ENCODE measurements at regions not wholly inside any gene's neighbourhood (a gene's known extent, or its start where the extent isn't known, plus 50 kb on each side); places are given as distances from the start of the nearest gene placed in this dataset.

DNA sequence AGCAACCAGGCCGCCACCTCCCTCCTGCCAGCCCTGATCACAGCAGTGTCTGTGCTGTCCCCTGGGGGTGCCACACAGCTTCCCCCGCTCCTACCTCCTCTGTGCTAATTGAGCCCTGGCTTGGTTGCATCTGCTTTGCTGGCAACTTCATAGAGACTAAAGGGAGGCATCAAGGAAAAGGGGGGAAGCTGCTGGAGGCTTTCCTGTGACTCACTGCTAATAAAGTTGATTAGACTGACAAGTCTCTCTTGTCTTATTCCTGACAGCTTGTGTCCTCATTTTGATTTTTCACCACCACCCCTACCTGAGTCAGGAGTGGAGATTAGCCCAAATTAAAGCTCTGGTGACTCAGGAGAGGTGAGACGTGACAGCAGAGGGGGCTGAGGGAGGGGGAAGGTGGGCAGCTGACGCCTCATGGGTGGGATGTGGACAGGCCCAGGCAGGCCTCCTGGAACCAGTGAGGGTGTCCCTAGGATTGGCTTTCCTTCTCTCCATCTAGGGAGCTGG, 310.0 kb downstream of the CBLN1 start:
- ATAC-seq (no peak), DNase-seq (no peak)
- intact Hi-C loops (cut with DNase I; ENCODE audit: low total_unique reads) (no loop called here), in situ Hi-C loops (cut with MboI; ENCODE audit: low sequenced_read_pairs in 4 of 4) (no loop called here)
- Histone ChIP-seq H3K27me3 (no peaks in the 10 kb centered on the region), H3K4me3 (no peak overlapping the region), H3K4me1 (no peaks in the 10 kb centered on the region), H3K36me3 (no peaks in the 10 kb centered on the region), H3K27ac (no peak overlapping the region), H3K9me3 (no peaks in the 10 kb centered on the region)
- TF ChIP-seq CTCF (IDR thresholded peaks at IDR 0.05 in 4 of 5, conservative IDR thresholded peaks at IDR 0.05 in 1 of 5) (no peak), POLR2A (IDR thresholded peaks at IDR 0.05) (no peak)

DNA sequence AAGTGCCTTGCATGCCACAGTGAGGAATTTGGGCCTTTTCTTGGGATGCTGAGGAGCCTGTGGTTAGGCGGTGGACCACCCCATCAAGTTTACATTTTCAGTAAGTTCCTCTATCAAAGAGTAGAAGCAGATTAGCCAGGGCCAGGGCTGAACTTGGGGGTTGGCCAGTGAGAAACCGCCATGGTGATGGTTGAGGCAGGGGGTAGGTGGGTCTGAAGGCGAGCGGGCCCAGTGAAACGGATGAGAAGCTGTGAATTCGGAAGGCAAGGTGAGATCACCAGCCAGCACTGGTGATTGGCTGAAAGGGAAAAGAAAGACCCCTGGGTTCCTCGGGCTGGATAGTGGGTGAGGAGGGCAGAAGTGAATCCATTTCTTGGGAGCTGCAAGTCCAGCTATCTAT, 311.4 kb downstream of the CBLN1 start:
- ATAC-seq = no peak
- TF ChIP-seq POLR2A (IDR thresholded peaks at IDR 0.05) (no peak), CTCF (IDR thresholded peaks at IDR 0.05 in 4 of 5, conservative IDR thresholded peaks at IDR 0.05 in 1 of 5) (no peak)

GRCh38 chr16:48969611-48970010, 312.0 kb downstream of the CBLN1 start:
- in situ Hi-C loops (cut with MboI; ENCODE audit: low sequenced_read_pairs in 4 of 4) = no loop called here
- intact Hi-C loops (cut with DNase I; ENCODE audit: low total_unique reads) = no loop called here

More for the DNA sequence above, 311.4 kb downstream of the CBLN1 start:
- DNase-seq = no peak
- in situ Hi-C loops (cut with MboI; ENCODE audit: low sequenced_read_pairs in 4 of 4) (no loop called here), intact Hi-C loops (cut with DNase I; ENCODE audit: low total_unique reads) (no loop called here)
- no peak overlapping the region for H3K4me3 ChIP-seq
- H3K27ac ChIP-seq = no peak overlapping the region
- H3K9me3 ChIP-seq = no peaks in the 10 kb centered on the region
- H3K27me3 ChIP-seq = no peaks in the 10 kb centered on the region
- H3K36me3 ChIP-seq = no peaks in the 10 kb centered on the region
- no peaks in the 10 kb centered on the region for H3K4me1 ChIP-seq

GRCh38 chr16:48965386-48965785, 316.3 kb downstream of the CBLN1 start:
- no peaks in the 10 kb centered on the region for H3K9me3 ChIP-seq
- in situ Hi-C loops (cut with MboI; ENCODE audit: low sequenced_read_pairs in 4 of 4) (no loop called here), intact Hi-C loops (cut with DNase I; ENCODE audit: low total_unique reads) (no loop called here)
- no peak for TF ChIP-seq CTCF (IDR thresholded peaks at IDR 0.05 in 4 of 5, conservative IDR thresholded peaks at IDR 0.05 in 1 of 5)
- no peak for TF ChIP-seq POLR2A (IDR thresholded peaks at IDR 0.05)
- no peaks in the 10 kb centered on the region for H3K4me1 ChIP-seq
- no peak for DNase-seq
- H3K4me3 ChIP-seq = no peak overlapping the region
- ATAC-seq = no peak
- H3K36me3 ChIP-seq = no peaks in the 10 kb centered on the region
- H3K27me3 ChIP-seq = no peaks in the 10 kb centered on the region
- no peak overlapping the region for H3K27ac ChIP-seq

More at GRCh38 chr16:48969611-48970010, 312.0 kb downstream of the CBLN1 start:
- Histone ChIP-seq H3K4me1 (no peaks in the 10 kb centered on the region), H3K36me3 (no peaks in the 10 kb centered on the region), H3K4me3 (no peak overlapping the region), H3K9me3 (no peaks in the 10 kb centered on the region), H3K27me3 (no peaks in the 10 kb centered on the region), H3K27ac (no peak overlapping the region)
- no peak for ATAC-seq
- DNase-seq = no peak
- no peak for TF ChIP-seq POLR2A (IDR thresholded peaks at IDR 0.05)
- TF ChIP-seq CTCF (IDR thresholded peaks at IDR 0.05 in 4 of 5, conservative IDR thresholded peaks at IDR 0.05 in 1 of 5) = no peak

Data from gastrocnemius medialis (tissue), 4 donors.